ENCODE measurements at regions not wholly inside any gene's neighbourhood (a gene's known extent, or its start where the extent isn't known, plus 50 kb on each side); places are given as distances from the start of the nearest gene placed in this dataset.

GRCh38 chr17:74147056-74147835 lies 56.2 kb upstream of the RPL38 start:
- TF ChIP-seq CTCF (IDR thresholded peaks at IDR 0.05) (no peak), POLR2A (IDR thresholded peaks at IDR 0.05) (no peak)

All from prostate gland (tissue), 2 donors.